CD4-positive, alpha-beta T cell (primary cell): ENCODE measurements at regions not wholly inside any gene's neighbourhood (a gene's known extent, or its start where the extent isn't known, plus 50 kb on each side); places are given as distances from the start of the nearest gene placed in this dataset.

Experiments used
- ATAC-seq: fragments of 200-7000 bp; cut with Tn5 transposase; one replicate; pipeline ENCODE4 v1.10.0; 2022; ENCODE audit warnings: mild to moderate bottlenecking; ENCODE audit not compliant: poor library complexity
- CTCF ChIA-PET: fragments of 350-600 bp; sonication (Branson Sonifier 250); formaldehyde crosslinking; loops from one replicate; lab custom pipeline; 2021; ENCODE audit warnings: antibody characterized with exemption, inconsistent platforms; lab: Charles Lee
- POLR2A ChIA-PET: fragments of 350-600 bp; sonication (Branson Sonifier 250); formaldehyde crosslinking; loops from one replicate; lab custom pipeline; 2021; ENCODE audit warnings: antibody characterized with exemption, inconsistent platforms; lab: Charles Lee
- DNase-seq, 14 experiments: peaks; one replicate each; pipeline ENCODE4 v3.0.0-alpha.2; 2013 to 2020; ENCODE audit warnings: mixed read lengths in 2 of 14
- H3K27ac ChIP-seq, 2 donors: one replicate each; pipeline versions ENCODE4 v1.5.1 to v1.7.0; 2013; ENCODE audit warnings: low read length in 2 of 2, low read depth in 1 of 2, mild to moderate bottlenecking in 1 of 2
- H3K27me3 ChIP-seq, 2 experiments: 1 replicate in 1 of 2; 2 replicates in 1 of 2; pipeline versions ENCODE4 v1.6.1 to v1.7.0; 2013; ENCODE audit warnings: low read length in 2 of 2, control low read depth in 1 of 2, mild to moderate bottlenecking in 1 of 2, moderate library complexity in 1 of 2; ENCODE audit not compliant: insufficient read depth in 2 of 2, control insufficient read depth in 1 of 2
- H3K36me3 ChIP-seq: one replicate; pipeline ENCODE4 v1.6.1; 2013; ENCODE audit warnings: low read length, control low read depth; ENCODE audit not compliant: insufficient read depth
- H3K4me1 ChIP-seq: one replicate; pipeline ENCODE4 v1.6.1; 2013; ENCODE audit warnings: low read length, control low read depth; ENCODE audit not compliant: insufficient read depth
- H3K4me3 ChIP-seq: one replicate; pipeline ENCODE4 v1.5.1; 2013; ENCODE audit warnings: mild to moderate bottlenecking, low read length, moderate library complexity
- H3K9me3 ChIP-seq, 2 experiments: 1 replicate in 1 of 2; 2 replicates in 1 of 2; pipeline versions ENCODE4 v1.6.1 to v1.7.0; 2013; ENCODE audit warnings: low read length in 2 of 2, mild to moderate bottlenecking in 2 of 2, control low read depth in 1 of 2, moderate library complexity in 1 of 2; ENCODE audit not compliant: control insufficient read depth in 1 of 2, insufficient read depth in 1 of 2
- H3K27ac Mint-ChIP-seq: one replicate; pipeline ENCODE4 v1.8.0; 2020; ENCODE audit warnings: mixed read lengths
- H3K27me3 Mint-ChIP-seq: one replicate; pipeline ENCODE4 v1.8.0; 2021; ENCODE audit warnings: mixed read lengths
- H3K36me3 Mint-ChIP-seq: one replicate; pipeline ENCODE4 v1.8.0; 2021; ENCODE audit warnings: low read depth, mixed read lengths
- H3K4me1 Mint-ChIP-seq: one replicate; pipeline ENCODE4 v1.8.0; 2021; ENCODE audit warnings: low read depth, mixed read lengths
- H3K4me3 Mint-ChIP-seq: one replicate; pipeline ENCODE4 v1.8.0; 2020; ENCODE audit warnings: mild to moderate bottlenecking, mixed read lengths
- H3K9me3 Mint-ChIP-seq: one replicate; pipeline ENCODE4 v1.8.0; 2020; ENCODE audit warnings: mixed read lengths
- CTCF ChIP-seq: fragments of 200-600 bp; IDR thresholded peaks from one replicate; pipeline ENCODE4 v1.8.0; 2022; ENCODE audit warnings: antibody characterized with exemption, mild to moderate bottlenecking
- intact Hi-C, 2 experiments: fragments of 100-400 bp; cut with DNase I in 1 of 2; cut with micrococcal nuclease in 1 of 2; formaldehyde crosslinking; loops; one replicate each; pipeline versions ENCODE4 v1.15.1 to v1.9.0; 2023 to 2025; cut with DNase I, micrococcal nuclease

DNA sequence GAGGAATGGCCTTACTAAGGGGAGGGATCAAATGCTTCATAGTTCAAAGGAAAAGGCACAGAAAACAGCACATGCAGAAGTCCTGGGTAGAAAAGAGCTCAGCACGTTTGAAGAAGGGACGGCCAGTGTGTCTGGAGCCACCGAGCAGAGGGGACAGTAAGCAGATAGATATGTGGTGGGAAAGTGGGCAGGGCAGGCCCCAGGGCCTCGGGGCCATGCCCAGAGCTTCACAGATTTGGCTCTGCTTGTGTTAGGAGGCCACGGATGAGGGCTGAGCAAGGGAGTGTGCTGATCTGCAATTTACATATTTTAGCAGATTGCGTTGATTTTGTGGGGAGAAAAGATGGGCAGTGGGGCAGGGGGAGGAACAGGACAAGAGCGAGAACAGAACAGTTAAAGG is 343.1 kb downstream of the LPIN1 start:
- Histone ChIP-seq H3K36me3 (no peaks in the 10 kb centered on the region), H3K27me3 (no peaks in the 10 kb centered on the region), H3K4me3 (no peak overlapping the region), H3K27ac (no peak overlapping the region), H3K9me3 (no peaks in the 10 kb centered on the region), H3K4me1 (no peaks in the 10 kb centered on the region)
- ATAC-seq (no peak), DNase-seq (no peak)
- Mint-ChIP-seq H3K27ac (no peak overlapping the region), H3K4me3 (no peak overlapping the region), H3K4me1 (no peaks in the 10 kb centered on the region), H3K27me3 (no peaks in the 10 kb centered on the region), H3K9me3 (no peaks in the 10 kb centered on the region), H3K36me3 (no peaks in the 10 kb centered on the region)
- POLR2A ChIA-PET, result no interaction called here
- CTCF ChIA-PET, result no interaction called here
- TF ChIP-seq CTCF, result no peak
- intact Hi-C loops, result no loop called here

DNA sequence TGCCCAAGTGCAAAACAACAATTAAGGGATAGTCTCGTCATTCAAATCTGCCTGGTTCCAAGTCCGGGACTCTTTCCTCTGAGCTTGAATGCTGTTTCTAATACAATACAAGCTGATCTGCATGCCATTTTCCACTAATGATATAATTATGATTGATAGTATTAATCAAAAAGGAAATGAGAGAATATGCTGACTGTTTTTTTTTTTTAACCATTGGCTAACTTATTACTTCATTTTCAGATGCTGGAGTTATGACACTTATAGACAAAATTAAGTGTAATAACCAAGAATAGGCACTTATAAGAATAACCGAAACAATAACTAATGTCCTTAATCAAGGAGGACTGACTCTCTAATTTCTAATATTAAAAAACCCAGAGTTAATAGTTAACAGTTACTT is 343.6 kb downstream of the LPIN1 start:
- Mint-ChIP-seq H3K4me1 (no peaks in the 10 kb centered on the region), H3K4me3 (no peak overlapping the region), H3K27me3 (no peaks in the 10 kb centered on the region), H3K36me3 (no peaks in the 10 kb centered on the region), H3K9me3 (no peaks in the 10 kb centered on the region), H3K27ac (no peak overlapping the region)
- CTCF ChIA-PET, result no interaction called here
- intact Hi-C loops, result no loop called here
- no peak for TF ChIP-seq CTCF
- no peak for DNase-seq
- Histone ChIP-seq H3K36me3 (no peaks in the 10 kb centered on the region), H3K9me3 (no peaks in the 10 kb centered on the region), H3K27me3 (no peaks in the 10 kb centered on the region), H3K4me1 (no peaks in the 10 kb centered on the region), H3K27ac (no peak overlapping the region), H3K4me3 (no peak overlapping the region)
- no peak for ATAC-seq
- POLR2A ChIA-PET, result no interaction called here

- H3K9me3 Mint-ChIP-seq, result no peaks in the 10 kb centered on the region
- Histone ChIP-seq H3K9me3 (no peaks in the 10 kb centered on the region), H3K4me3 (no peak overlapping the region), H3K27ac (no peak overlapping the region), H3K36me3 (no peaks in the 10 kb centered on the region), H3K4me1 (no peaks in the 10 kb centered on the region), H3K27me3 (no peaks in the 10 kb centered on the region)
- H3K4me1 Mint-ChIP-seq, result no peaks in the 10 kb centered on the region
- no peak overlapping the region for H3K4me3 Mint-ChIP-seq
- DNase-seq, result no peak
- intact Hi-C loops, result no loop called here
- ATAC-seq, result no peak
- no peak for TF ChIP-seq CTCF
- CTCF ChIA-PET, result no interaction called here
- no peaks in the 10 kb centered on the region for H3K27me3 Mint-ChIP-seq
- POLR2A ChIA-PET, result no interaction called here
- H3K36me3 Mint-ChIP-seq, result no peaks in the 10 kb centered on the region
- no peak overlapping the region for H3K27ac Mint-ChIP-seq
Observed at GRCh38 chr2:12090590-12090989, 344.2 kb downstream of the LPIN1 start.
